Smooth muscle cell (in vitro differentiated cells): ENCODE measurements at regions not wholly inside any gene's neighbourhood (a gene's known extent, or its start where the extent isn't known, plus 50 kb on each side); places are given as distances from the start of the nearest gene placed in this dataset.
A peak's percentile ranks its signal among the peaks of the same experiment; 100 is the strongest.

Experiments
- DNase-seq: peaks from one replicate; lab custom pipeline; 2025; ENCODE audit not compliant: unreplicated experiment; lab: John Stamatoyannopoulos, UW
- H2AFZ ChIP-seq: fragments of 200-600 bp; sonication (generic); 2 replicates; pipeline ENCODE4 v1.6.0; 2016; ENCODE audit warnings: antibody characterized with exemption, low read depth, mild to moderate bottlenecking
- H3F3A ChIP-seq: fragments of 200-600 bp; sonication (generic); 2 replicates; pipeline ENCODE4 v1.6.0; 2017; ENCODE audit warnings: antibody characterized with exemption, low read depth
- H3K27ac ChIP-seq: fragments of 200-600 bp; sonication (generic); 2 replicates; pipeline ENCODE4 v1.5.1; 2016; ENCODE audit warnings: low read depth, mild to moderate bottlenecking
- H3K27me3 ChIP-seq: fragments of 200-600 bp; sonication (generic); 2 replicates; pipeline ENCODE4 v1.6.1; 2016; ENCODE audit warnings: low read depth, mild to moderate bottlenecking
- H3K36me3 ChIP-seq: fragments of 200-600 bp; sonication (generic); 2 replicates; pipeline ENCODE4 v1.5.1; 2016; ENCODE audit warnings: low read depth
- H3K4me1 ChIP-seq: fragments of 200-600 bp; sonication (generic); 2 replicates; pipeline ENCODE4 v1.5.1; 2016; ENCODE audit warnings: low read depth
- H3K4me2 ChIP-seq: fragments of 200-600 bp; sonication (generic); 2 replicates; pipeline ENCODE4 v1.6.0; 2016; ENCODE audit warnings: mild to moderate bottlenecking
- H3K4me3 ChIP-seq: fragments of 200-600 bp; sonication (generic); 2 replicates; pipeline ENCODE4 v1.5.1; 2016; ENCODE audit warnings: mild to moderate bottlenecking
- H3K79me2 ChIP-seq: fragments of 200-600 bp; sonication (generic); 2 replicates; pipeline ENCODE4 v1.6.0; 2016; ENCODE audit warnings: low read depth, mild to moderate bottlenecking
- H3K9ac ChIP-seq: fragments of 200-600 bp; sonication (generic); 2 replicates; pipeline ENCODE4 v1.6.0; 2016; ENCODE audit warnings: low read depth
- H3K9me3 ChIP-seq: fragments of 200-600 bp; sonication (generic); replicated peaks from 2 replicates; pipeline ENCODE4 v1.5.1; 2016; ENCODE audit warnings: low read depth
- H4K20me1 ChIP-seq: fragments of 200-600 bp; sonication (generic); 2 replicates; pipeline ENCODE4 v1.6.0; 2016; ENCODE audit warnings: low read depth
- WGBS: methylation state at CpG from one replicate; pipeline ENCODE4 v1.1.7; 2016; ENCODE audit warnings: low lambda C conversion rate; 5-methylcytosine and 5-hydroxymethylcytosine counted together
- TF ChIP-seq, protein P1 (sequence below): fragments of 200-600 bp; sonication (generic); IDR thresholded peaks from 2 replicates; pipeline ENCODE4 v1.5.1; 2017; ENCODE audit warnings: borderline replicate concordance, mild to moderate bottlenecking, antibody characterized with exemption; ENCODE audit not compliant: insufficient read depth, poor library complexity, severe bottlenecking

DNA sequence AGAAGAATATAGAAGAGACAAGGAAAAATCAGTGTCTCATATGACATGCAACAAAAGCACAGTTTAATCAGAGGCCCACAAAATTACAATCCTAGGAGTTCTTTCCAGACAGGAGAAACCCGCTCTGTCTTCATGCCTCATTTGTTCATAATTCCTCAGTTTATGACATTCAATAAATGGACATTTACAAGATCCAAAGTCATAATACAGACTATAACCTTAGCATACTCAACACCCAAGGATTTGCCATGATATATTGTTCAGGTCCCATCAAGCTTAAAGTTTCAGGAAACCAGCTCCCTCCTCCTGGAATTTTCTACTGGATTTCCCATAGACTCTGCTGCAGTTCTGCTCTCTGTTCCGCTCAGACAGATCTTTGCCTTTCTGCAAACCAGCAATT, 56.4 kb upstream of the POMP start:
- no peak overlapping the region for H3K9ac ChIP-seq
- no peaks in the 10 kb centered on the region for H3K79me2 ChIP-seq
- peaks cover 3% of the 10 kb centered on the region for H3K4me1 ChIP-seq
- no peaks in the 10 kb centered on the region for H3K9me3 ChIP-seq
- H3K27me3 ChIP-seq = no peaks in the 10 kb centered on the region
- 60% methylated on average over 2 of the region's 2 CpGs for WGBS
- H3K4me2 ChIP-seq = peak overlapping the region; percentile 76
- H3K4me3 ChIP-seq = no peak overlapping the region
- H2AFZ ChIP-seq = peak overlapping the region; percentile 86
- peaks cover 12% of the 10 kb centered on the region for H3F3A ChIP-seq
- H3K36me3 ChIP-seq = no peaks in the 10 kb centered on the region
- TF ChIP-seq, protein P1, sequence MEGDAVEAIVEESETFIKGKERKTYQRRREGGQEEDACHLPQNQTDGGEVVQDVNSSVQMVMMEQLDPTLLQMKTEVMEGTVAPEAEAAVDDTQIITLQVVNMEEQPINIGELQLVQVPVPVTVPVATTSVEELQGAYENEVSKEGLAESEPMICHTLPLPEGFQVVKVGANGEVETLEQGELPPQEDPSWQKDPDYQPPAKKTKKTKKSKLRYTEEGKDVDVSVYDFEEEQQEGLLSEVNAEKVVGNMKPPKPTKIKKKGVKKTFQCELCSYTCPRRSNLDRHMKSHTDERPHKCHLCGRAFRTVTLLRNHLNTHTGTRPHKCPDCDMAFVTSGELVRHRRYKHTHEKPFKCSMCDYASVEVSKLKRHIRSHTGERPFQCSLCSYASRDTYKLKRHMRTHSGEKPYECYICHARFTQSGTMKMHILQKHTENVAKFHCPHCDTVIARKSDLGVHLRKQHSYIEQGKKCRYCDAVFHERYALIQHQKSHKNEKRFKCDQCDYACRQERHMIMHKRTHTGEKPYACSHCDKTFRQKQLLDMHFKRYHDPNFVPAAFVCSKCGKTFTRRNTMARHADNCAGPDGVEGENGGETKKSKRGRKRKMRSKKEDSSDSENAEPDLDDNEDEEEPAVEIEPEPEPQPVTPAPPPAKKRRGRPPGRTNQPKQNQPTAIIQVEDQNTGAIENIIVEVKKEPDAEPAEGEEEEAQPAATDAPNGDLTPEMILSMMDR = no peak
- H4K20me1 ChIP-seq = no peaks in the 10 kb centered on the region
- peak overlapping the region; percentile 62 for H3K27ac ChIP-seq
- no peak for DNase-seq

DNA sequence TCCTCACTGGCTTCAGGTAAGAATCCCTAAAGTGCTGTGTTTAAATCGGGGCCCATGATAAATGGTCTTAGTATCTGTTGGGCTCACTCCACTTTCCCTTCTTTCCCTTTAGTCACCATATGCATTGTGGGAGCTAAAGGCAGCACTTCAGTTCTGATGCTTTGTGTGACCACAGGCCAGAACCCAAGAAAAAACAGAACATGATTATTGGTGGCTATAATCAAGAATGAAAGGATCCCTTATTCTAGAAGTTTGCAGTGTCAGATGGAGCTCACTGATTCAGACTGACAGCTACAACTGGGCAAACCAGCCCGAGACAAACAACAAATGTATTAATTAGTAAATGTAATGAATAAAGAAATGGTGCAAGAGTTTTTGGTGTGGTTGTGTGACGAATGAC, 57.3 kb upstream of the POMP start:
- Histone ChIP-seq H3F3A (peaks cover 10% of the 10 kb centered on the region), H3K79me2 (no peaks in the 10 kb centered on the region), H2AFZ (no peak overlapping the region), H3K4me3 (no peak overlapping the region), H3K4me2 (no peak overlapping the region), H3K27me3 (no peaks in the 10 kb centered on the region), H3K36me3 (no peaks in the 10 kb centered on the region), H4K20me1 (no peaks in the 10 kb centered on the region), H3K9ac (no peak overlapping the region), H3K4me1 (peaks cover 3% of the 10 kb centered on the region), H3K9me3 (no peaks in the 10 kb centered on the region), H3K27ac (no peak overlapping the region)
- TF ChIP-seq, protein P1 = no peak
- 94% methylated on average over 3 of the region's 3 CpGs for WGBS
- DNase-seq = no peak

DNA sequence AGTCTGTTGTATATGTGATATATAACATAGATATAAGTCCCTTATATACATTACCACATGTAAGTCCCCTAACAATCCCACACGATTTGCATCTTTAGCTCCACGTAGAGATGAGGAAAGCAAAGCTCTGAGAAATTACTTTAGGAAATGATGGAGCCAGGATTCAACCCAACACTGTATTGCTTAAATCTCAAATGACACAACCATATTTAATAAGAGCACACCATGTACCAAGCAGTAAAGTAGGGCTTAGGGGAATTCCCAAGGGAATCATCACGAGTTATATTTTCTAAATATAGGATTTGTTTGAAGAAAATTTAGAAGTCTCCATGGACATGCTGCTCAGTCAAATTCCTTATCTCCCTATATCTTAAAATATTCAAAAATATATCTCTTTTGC, 61.3 kb upstream of the POMP start:
- Histone ChIP-seq H3K4me3 (no peak overlapping the region), H3K27me3 (no peaks in the 10 kb centered on the region), H3K4me1 (no peaks in the 10 kb centered on the region), H3K79me2 (no peaks in the 10 kb centered on the region), H4K20me1 (no peaks in the 10 kb centered on the region), H3K27ac (no peak overlapping the region), H3K9ac (no peak overlapping the region), H2AFZ (no peak overlapping the region), H3F3A (no peaks in the 10 kb centered on the region), H3K36me3 (no peaks in the 10 kb centered on the region), H3K9me3 (no peaks in the 10 kb centered on the region), H3K4me2 (no peak overlapping the region)
- WGBS = 59% methylated on average over 3 of the region's 3 CpGs
- DNase-seq = no peak
- TF ChIP-seq, protein P1 = no peak

DNA sequence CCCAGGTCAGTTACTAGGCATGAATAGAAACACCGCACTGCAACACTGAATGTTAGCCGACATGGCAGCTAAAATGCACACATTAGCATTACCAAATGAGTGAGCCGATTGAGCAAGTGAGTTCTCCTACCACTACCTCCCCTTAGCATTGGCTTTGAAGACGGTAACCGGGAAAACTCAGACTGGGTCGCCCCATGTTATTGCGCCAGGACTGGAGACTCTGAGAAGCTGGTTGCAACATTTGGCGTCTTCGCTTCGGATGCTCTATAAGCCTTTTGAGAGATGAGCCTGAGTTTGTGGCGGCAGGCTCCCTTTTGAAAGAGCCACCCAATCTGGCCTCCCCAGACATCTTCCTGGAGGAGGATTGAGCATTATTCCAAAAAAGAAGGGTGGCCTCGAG, 68.5 kb upstream of the POMP start:
- H3K9ac ChIP-seq = no peak overlapping the region
- H4K20me1 ChIP-seq = no peaks in the 10 kb centered on the region
- TF ChIP-seq, protein P1 = no peak
- 90% methylated on average over 12 of the region's 12 CpGs for WGBS
- H3F3A ChIP-seq = peaks cover 3% of the 10 kb centered on the region
- no peaks in the 10 kb centered on the region for H3K27me3 ChIP-seq
- no peak overlapping the region for H3K4me2 ChIP-seq
- no peak overlapping the region for H2AFZ ChIP-seq
- no peaks in the 10 kb centered on the region for H3K9me3 ChIP-seq
- DNase-seq = no peak
- no peaks in the 10 kb centered on the region for H3K79me2 ChIP-seq
- H3K4me1 ChIP-seq = no peaks in the 10 kb centered on the region
- no peak overlapping the region for H3K27ac ChIP-seq
- no peak overlapping the region for H3K4me3 ChIP-seq
- no peaks in the 10 kb centered on the region for H3K36me3 ChIP-seq
